Activated naive CD4-positive, alpha-beta T cell treated with anti-CD3 and anti-CD28 coated beads for 36 hours (primary cell): ENCODE measurements at regions not wholly inside any gene's neighbourhood (a gene's known extent, or its start where the extent isn't known, plus 50 kb on each side); places are given as distances from the start of the nearest gene placed in this dataset.

ENCODE experiments used
- CTCF ChIA-PET: fragments of 350-600 bp; sonication (Branson Sonifier 250); formaldehyde crosslinking; loops from one replicate; lab custom pipeline; 2021; ENCODE audit warnings: antibody characterized with exemption; lab: Charles Lee
- DNase-seq: peaks from one replicate; pipeline ENCODE4 v3.0.0-alpha.2; 2020
- H3K27ac Mint-ChIP-seq: one replicate; pipeline ENCODE4 v1.8.0; 2021; ENCODE audit warnings: mild to moderate bottlenecking, mixed read lengths
- H3K27me3 Mint-ChIP-seq: one replicate; pipeline ENCODE4 v1.8.0; 2021; ENCODE audit warnings: low read depth, mixed read lengths
- H3K36me3 Mint-ChIP-seq: one replicate; pipeline ENCODE4 v1.8.0; 2021; ENCODE audit warnings: low read depth, mixed read lengths
- H3K4me1 Mint-ChIP-seq: one replicate; pipeline ENCODE4 v1.8.0; 2021; ENCODE audit warnings: low read depth, mixed read lengths
- H3K4me3 Mint-ChIP-seq: one replicate; pipeline ENCODE4 v1.8.0; 2021; ENCODE audit warnings: mild to moderate bottlenecking, moderate library complexity, mixed read lengths
- H3K9me3 Mint-ChIP-seq: one replicate; pipeline ENCODE4 v1.8.0; 2021; ENCODE audit warnings: mixed read lengths
- intact Hi-C: fragments of 100-400 bp; cut with micrococcal nuclease; formaldehyde crosslinking; loops from one replicate; pipeline ENCODE4 v1.15.1; 2023

GRCh38 chr11:112605093-112605666 is 344.5 kb upstream of the PLET1 start:
- Mint-ChIP-seq H3K4me3 (no peak overlapping the region), H3K27me3 (peaks cover 6% of the 10 kb centered on the region), H3K4me1 (no peaks in the 10 kb centered on the region), H3K9me3 (no peaks in the 10 kb centered on the region), H3K36me3 (no peaks in the 10 kb centered on the region), H3K27ac (no peak overlapping the region)
- DNase-seq, result no peak
- intact Hi-C loops, result no loop called here
- CTCF ChIA-PET, result interaction anchor here (1.0 to 1.2 kb wide), 2 partner anchors 13 to 700 kb away, joined by 4 read pairs; no protein-coding TSS in a partner anchor

DNA sequence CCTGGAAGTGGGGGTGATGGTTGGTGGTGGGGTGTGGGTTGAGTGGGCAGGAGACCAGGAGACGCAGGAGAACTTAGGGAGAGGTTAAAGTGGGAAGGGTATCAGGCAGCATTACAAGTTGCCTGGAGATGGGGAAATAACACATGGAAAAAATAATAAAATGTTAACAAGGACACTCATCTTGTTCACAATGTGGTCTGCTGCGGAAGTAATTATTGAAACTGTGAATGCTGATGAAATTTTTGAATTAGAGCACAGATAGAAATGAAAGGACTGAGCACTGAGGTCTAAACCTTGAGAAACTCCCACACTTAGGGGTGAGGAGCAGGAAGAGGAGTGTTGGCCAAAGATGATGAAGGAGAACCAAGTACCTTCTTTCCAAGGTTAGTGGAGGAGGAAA is 346.0 kb upstream of the PLET1 start:
- Mint-ChIP-seq H3K27ac (no peak overlapping the region), H3K9me3 (no peaks in the 10 kb centered on the region), H3K27me3 (peaks cover 6% of the 10 kb centered on the region), H3K36me3 (no peaks in the 10 kb centered on the region), H3K4me1 (no peaks in the 10 kb centered on the region), H3K4me3 (no peak overlapping the region)
- intact Hi-C loops, result no loop called here
- CTCF ChIA-PET, result interaction anchor here (0.6 kb wide), 1 partner anchor 1191 kb away, joined by 3 read pairs; no protein-coding TSS in a partner anchor
- DNase-seq, result no peak

DNA sequence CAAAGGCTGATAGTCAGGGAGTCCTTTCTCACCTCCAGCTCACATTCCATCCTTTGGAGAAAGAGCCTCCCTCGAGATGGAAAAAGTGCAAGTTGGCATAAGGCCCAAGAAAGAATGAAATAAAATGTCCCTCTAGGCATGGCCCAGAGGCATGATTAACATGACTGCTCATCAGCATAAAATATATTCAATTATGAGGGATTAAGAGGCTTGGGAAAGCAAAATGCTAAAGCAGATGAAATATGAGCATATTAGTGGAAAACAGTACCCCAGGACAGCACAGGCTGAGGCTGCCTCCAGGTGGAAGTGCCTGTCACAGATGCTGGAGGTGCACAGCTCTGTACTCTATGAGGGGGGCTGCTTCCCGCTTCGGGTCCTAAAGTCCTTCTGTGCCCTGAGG is 347.8 kb upstream of the PLET1 start:
- no peak for DNase-seq
- Mint-ChIP-seq H3K36me3 (no peaks in the 10 kb centered on the region), H3K9me3 (no peaks in the 10 kb centered on the region), H3K27me3 (peaks cover 4% of the 10 kb centered on the region), H3K4me3 (no peak overlapping the region), H3K4me1 (no peaks in the 10 kb centered on the region), H3K27ac (no peak overlapping the region)
- intact Hi-C loops, result no loop called here
- CTCF ChIA-PET, result no interaction called here

DNA sequence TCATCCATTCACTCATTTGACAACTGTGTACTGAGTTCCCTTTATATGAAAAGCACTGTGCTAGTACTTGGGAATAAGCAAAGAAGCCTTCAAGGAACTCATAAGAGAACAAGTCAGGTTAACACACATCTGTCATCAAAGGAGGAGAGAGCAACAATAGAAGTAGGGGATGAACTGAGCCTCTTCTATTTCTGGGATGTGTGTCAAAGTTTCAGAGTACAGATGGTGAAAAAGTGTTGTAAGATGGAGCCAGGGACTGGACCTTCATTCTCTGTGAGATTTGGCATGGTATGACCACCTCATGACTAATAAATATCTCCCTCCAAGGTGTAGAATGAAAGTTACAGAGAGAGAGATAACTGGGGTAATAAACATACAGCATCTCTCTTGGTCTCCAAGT is 349.8 kb upstream of the PLET1 start:
- DNase-seq, result no peak
- intact Hi-C loops, result no loop called here
- no peaks in the 10 kb centered on the region for H3K36me3 Mint-ChIP-seq
- no peak overlapping the region for H3K4me3 Mint-ChIP-seq
- CTCF ChIA-PET, result no interaction called here
- no peak overlapping the region for H3K27ac Mint-ChIP-seq
- H3K27me3 Mint-ChIP-seq, result peaks cover 4% of the 10 kb centered on the region
- no peaks in the 10 kb centered on the region for H3K9me3 Mint-ChIP-seq
- H3K4me1 Mint-ChIP-seq, result no peaks in the 10 kb centered on the region

GRCh38 chr11:112610996-112611750 is 350.0 kb upstream of the NCAM1 start:
- Mint-ChIP-seq H3K4me3 (no peak overlapping the region), H3K4me1 (no peaks in the 10 kb centered on the region), H3K27ac (no peak overlapping the region), H3K36me3 (no peaks in the 10 kb centered on the region), H3K9me3 (no peaks in the 10 kb centered on the region), H3K27me3 (peaks cover 4% of the 10 kb centered on the region)
- DNase-seq, result no peak
- CTCF ChIA-PET, result no interaction called here
- intact Hi-C loops, result no loop called here

GRCh38 chr11:112611771-112612170 is 349.4 kb upstream of the NCAM1 start:
- intact Hi-C loops, result no loop called here
- DNase-seq, result no peak
- no peaks in the 10 kb centered on the region for H3K36me3 Mint-ChIP-seq
- no peaks in the 10 kb centered on the region for H3K4me1 Mint-ChIP-seq
- CTCF ChIA-PET, result no interaction called here
- no peak overlapping the region for H3K27ac Mint-ChIP-seq
- H3K27me3 Mint-ChIP-seq, result peaks cover 6% of the 10 kb centered on the region
- no peak overlapping the region for H3K4me3 Mint-ChIP-seq
- H3K9me3 Mint-ChIP-seq, result no peaks in the 10 kb centered on the region

- peaks cover 8% of the 10 kb centered on the region for H3K27me3 Mint-ChIP-seq
- H3K4me1 Mint-ChIP-seq, result no peaks in the 10 kb centered on the region
- no peak overlapping the region for H3K4me3 Mint-ChIP-seq
- no peak for DNase-seq
- no peaks in the 10 kb centered on the region for H3K36me3 Mint-ChIP-seq
- no peak overlapping the region for H3K27ac Mint-ChIP-seq
- intact Hi-C loops, result no loop called here
- CTCF ChIA-PET, result no interaction called here
- H3K9me3 Mint-ChIP-seq, result no peaks in the 10 kb centered on the region
Observed at GRCh38 chr11:112612250-112612849, 348.9 kb upstream of the NCAM1 start.

DNA sequence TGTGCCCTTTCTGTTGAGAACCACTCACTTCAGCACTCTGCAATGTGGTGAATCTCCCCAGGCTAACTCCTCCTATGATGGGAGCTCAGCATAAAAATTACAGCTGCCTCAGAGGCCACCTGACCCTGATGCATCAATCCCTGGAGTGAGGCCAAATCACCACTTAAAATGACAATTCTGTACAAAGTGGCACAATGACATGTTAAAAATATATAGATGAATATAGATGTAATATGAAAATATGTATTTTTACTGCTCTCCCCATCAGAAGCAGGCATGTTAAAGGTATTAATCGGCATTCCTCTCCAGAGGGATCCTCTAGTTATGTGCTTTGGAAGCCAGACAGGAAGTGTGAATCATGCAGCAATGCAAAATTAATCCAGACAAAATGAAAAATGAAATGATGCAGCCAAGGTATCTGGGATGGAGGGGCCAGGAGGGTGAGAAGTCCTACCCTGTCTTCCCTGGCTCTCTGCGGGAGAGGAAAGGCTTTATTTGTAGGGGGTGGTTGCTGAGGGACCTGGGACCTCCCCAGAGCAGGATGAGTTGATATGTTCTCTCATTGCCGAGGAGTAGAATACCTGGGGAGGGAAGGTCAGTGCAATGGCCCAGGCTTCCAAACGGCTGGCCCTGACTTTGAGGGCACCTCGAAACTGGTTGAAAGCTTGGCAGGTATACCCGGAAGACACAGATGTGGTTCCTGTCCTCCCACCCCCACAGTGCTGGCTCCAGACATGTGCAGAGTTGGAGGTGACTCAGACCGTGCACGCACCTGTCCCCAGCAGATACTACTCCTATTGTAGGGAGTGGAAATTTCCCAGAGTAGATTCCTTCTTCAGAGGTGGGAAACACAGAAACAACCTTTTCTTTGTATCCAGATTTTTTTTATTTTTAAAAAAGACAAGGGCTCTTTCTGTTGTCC is 347.9 kb upstream of the NCAM1 start:
- H3K9me3 Mint-ChIP-seq, result no peaks in the 10 kb centered on the region
- no peak overlapping the region for H3K4me3 Mint-ChIP-seq
- intact Hi-C loops, result no loop called here
- H3K27ac Mint-ChIP-seq, result no peak overlapping the region
- CTCF ChIA-PET, result no interaction called here
- peaks cover 9% of the 10 kb centered on the region for H3K27me3 Mint-ChIP-seq
- H3K4me1 Mint-ChIP-seq, result no peaks in the 10 kb centered on the region
- no peaks in the 10 kb centered on the region for H3K36me3 Mint-ChIP-seq
- no peak for DNase-seq

GRCh38 chr11:112614605-112615004 is 346.6 kb upstream of the NCAM1 start:
- no peak overlapping the region for H3K4me3 Mint-ChIP-seq
- DNase-seq, result no peak
- CTCF ChIA-PET, result no interaction called here
- no peaks in the 10 kb centered on the region for H3K4me1 Mint-ChIP-seq
- no peaks in the 10 kb centered on the region for H3K36me3 Mint-ChIP-seq
- peaks cover 6% of the 10 kb centered on the region for H3K27me3 Mint-ChIP-seq
- intact Hi-C loops, result no loop called here
- no peak overlapping the region for H3K27ac Mint-ChIP-seq
- H3K9me3 Mint-ChIP-seq, result no peaks in the 10 kb centered on the region

- Mint-ChIP-seq H3K27me3 (peaks cover 6% of the 10 kb centered on the region), H3K36me3 (no peaks in the 10 kb centered on the region), H3K9me3 (no peaks in the 10 kb centered on the region), H3K4me1 (no peaks in the 10 kb centered on the region), H3K4me3 (no peak overlapping the region), H3K27ac (no peak overlapping the region)
- CTCF ChIA-PET, result no interaction called here
- DNase-seq, result no peak
- intact Hi-C loops, result no loop called here
Observed at GRCh38 chr11:112615238-112615637, 346.0 kb upstream of the NCAM1 start.

- Mint-ChIP-seq H3K9me3 (no peaks in the 10 kb centered on the region), H3K4me1 (no peaks in the 10 kb centered on the region), H3K27me3 (peaks cover 7% of the 10 kb centered on the region), H3K36me3 (no peaks in the 10 kb centered on the region), H3K4me3 (no peak overlapping the region), H3K27ac (no peak overlapping the region)
- CTCF ChIA-PET, result no interaction called here
- DNase-seq, result no peak
- intact Hi-C loops, result no loop called here
Observed at GRCh38 chr11:112615891-112616290, 345.3 kb upstream of the NCAM1 start.

- Mint-ChIP-seq H3K9me3 (no peaks in the 10 kb centered on the region), H3K4me1 (no peaks in the 10 kb centered on the region), H3K27me3 (peaks cover 9% of the 10 kb centered on the region), H3K27ac (no peak overlapping the region), H3K36me3 (no peaks in the 10 kb centered on the region), H3K4me3 (no peak overlapping the region)
- CTCF ChIA-PET, result no interaction called here
- intact Hi-C loops, result no loop called here
- no peak for DNase-seq
Observed at GRCh38 chr11:112616327-112617097, 344.7 kb upstream of the NCAM1 start.
